K562 (cell line): ENCODE measurements at regions not wholly inside any gene's neighbourhood (a gene's known extent, or its start where the extent isn't known, plus 50 kb on each side); places are given as distances from the start of the nearest gene placed in this dataset.

Experiments
- ATAC-seq: fragments of 200-7000 bp; cut with Tn5 transposase; 3 replicates; pipeline ENCODE4 v1.9.1; 2020; ENCODE audit warnings: moderate library complexity
- BruUV-seq: library from RNA; stranded (reverse); fragments of 400-500 nt; replicated peaks from 2 replicates; lab custom pipeline; 2021; lab: Mats Ljungman, UMichigan
- CTCF ChIA-PET: fragments of 300-600 bp; formaldehyde crosslinking; extraction: SDS; loops from one replicate; lab custom pipeline; 2021; ENCODE audit warnings: low intra/inter-chr PET ratio; lab: Yijun Ruan, JAX
- POLR2A ChIA-PET: fragments of 300-600, 350-650 bp; sonication (Branson Sonifier 250); formaldehyde crosslinking; extraction: SDS; loops from one replicate; lab custom pipeline; 2021; ENCODE audit warnings: antibody characterized with exemption, inconsistent platforms; lab: Yijun Ruan, JAX
- DNase-seq, 4 experiments: peaks; one replicate each; pipeline versions ENCODE4 v3.0.0 to v3.0.0-alpha.2; 2011 to 2018; ENCODE audit warnings: low spot score in 3 of 4, mixed read lengths in 3 of 4; ENCODE audit errors: extremely low read depth in 1 of 4
- FAIRE-seq: peaks from 2 replicates; lab custom pipeline; 2011; peaks lifted over from hg19 to GRCh38; lab: Jason Lieb, UNC
- H2AFZ ChIP-seq: 2 replicates; pipeline ENCODE4 v1.6.0; 2011; ENCODE audit warnings: low read depth, low read length, control low read depth, inconsistent platforms
- H3K27ac ChIP-seq: fragments of 200-600 bp; 3 replicates; pipeline ENCODE4 v1.8.0; 2011; ENCODE audit warnings: low read depth, mild to moderate bottlenecking, control low read depth, inconsistent platforms, low read length, moderate library complexity, mixed read lengths; ENCODE audit errors: extremely low read depth
- H3K27me3 ChIP-seq, 2 experiments: fragments of 300-600 bp in 1 of 2; 2 replicates in 1 of 2; 3 replicates in 1 of 2; pipeline versions ENCODE4 v1.6.0 to v1.8.0; 2011; ENCODE audit warnings: inconsistent platforms in 2 of 2, low read length in 2 of 2, mild to moderate bottlenecking in 1 of 2, mixed read lengths in 1 of 2, moderate library complexity in 1 of 2; ENCODE audit not compliant: control insufficient read depth in 2 of 2, insufficient read depth in 2 of 2
- H3K36me3 ChIP-seq: fragments of 300-600 bp; 3 replicates; pipeline ENCODE4 v1.8.0; 2011; ENCODE audit warnings: mild to moderate bottlenecking, low read length, inconsistent platforms; ENCODE audit not compliant: control insufficient read depth, insufficient read depth
- H3K4me1 ChIP-seq, 2 experiments: fragments of 200-600 bp in 1 of 2; replicated peaks in 1 of 2; 2 replicates in 1 of 2; 3 replicates in 1 of 2; pipeline versions ENCODE4 v1.5.1 to v1.8.0; 2011; ENCODE audit warnings: inconsistent platforms in 2 of 2, low read length in 2 of 2, mild to moderate bottlenecking in 1 of 2, mixed read lengths in 1 of 2, moderate library complexity in 1 of 2; ENCODE audit not compliant: control insufficient read depth in 2 of 2, insufficient read depth in 2 of 2
- H3K4me2 ChIP-seq: 2 replicates; pipeline ENCODE4 v1.6.1; 2011; ENCODE audit warnings: low read length, control low read depth, inconsistent platforms, mixed read lengths; ENCODE audit not compliant: insufficient read depth
- H3K4me3 ChIP-seq: fragments of 200-600 bp; sonication (generic), shearing (Covaris generic); 2 replicates; pipeline ENCODE4 v1.5.1; 2016; ENCODE audit warnings: control low read depth, inconsistent platforms
- H3K79me2 ChIP-seq: fragments of 200-600 bp; 3 replicates; pipeline ENCODE4 v1.8.0; 2011; ENCODE audit warnings: low read length, inconsistent platforms; ENCODE audit not compliant: control insufficient read depth, insufficient read depth
- H3K9ac ChIP-seq, 2 experiments: 2 replicates each; pipeline versions ENCODE4 v1.6.0 to v1.6.1; 2011; ENCODE audit warnings: low read depth in 2 of 2, low read length in 2 of 2, control low read depth in 1 of 2, inconsistent platforms in 1 of 2, mild to moderate bottlenecking in 1 of 2, mixed read lengths in 1 of 2; ENCODE audit not compliant: insufficient read depth in 1 of 2
- H3K9me1 ChIP-seq: one replicate; pipeline ENCODE4 v1.6.0; 2011; ENCODE audit warnings: inconsistent platforms, mild to moderate bottlenecking, low read length, moderate library complexity; ENCODE audit not compliant: control insufficient read depth, insufficient read depth
- H3K9me3 ChIP-seq: replicated peaks from 2 replicates; pipeline ENCODE4 v1.5.1; 2011; ENCODE audit warnings: low read depth, low read length, inconsistent platforms; ENCODE audit not compliant: control insufficient read depth, insufficient read depth
- H4K20me1 ChIP-seq: replicated peaks from 2 replicates; pipeline ENCODE4 v1.6.1; 2011; ENCODE audit warnings: low read length, inconsistent platforms, mixed read lengths; ENCODE audit not compliant: control insufficient read depth, insufficient read depth
- ATF3 ChIP-seq, 2 experiments: fragments of 450-650 bp in 1 of 2; sonication (generic) in 1 of 2; formaldehyde crosslinking in 1 of 2; IDR thresholded peaks in 1 of 2; conservative IDR thresholded peaks in 1 of 2; 2 replicates each; pipeline versions ENCODE4 v1.6.1 to v1.8.1; 2016 to 2023; ENCODE audit warnings: mild to moderate bottlenecking in 2 of 2, moderate library complexity in 2 of 2, inconsistent platforms in 1 of 2, missing genetic modification reagents in 1 of 2
- CBFA2T3 ChIP-seq: fragments of 450-650 bp; IDR thresholded peaks from 2 replicates; pipeline ENCODE4 v1.6.1; 2017
- CTBP1 ChIP-seq: fragments of 450-650 bp; IDR thresholded peaks from 2 replicates; pipeline ENCODE4 v1.6.1; 2016; ENCODE audit warnings: borderline replicate concordance
- DACH1 ChIP-seq: fragments of 450-650 bp; IDR thresholded peaks from 2 replicates; pipeline ENCODE4 v1.6.1; 2018; ENCODE audit not compliant: partially characterized antibody
- DNMT1 ChIP-seq: fragments of 450-650 bp; IDR thresholded peaks from 2 replicates; pipeline ENCODE4 v1.6.1; 2016; ENCODE audit warnings: antibody characterized with exemption, mild to moderate bottlenecking
- EGR1 ChIP-seq: fragments of 450-650 bp; conservative IDR thresholded peaks from 2 replicates; pipeline ENCODE4 v1.6.1; 2017; ENCODE audit warnings: mild to moderate bottlenecking
- FOXM1 ChIP-seq, 2 experiments: fragments of 450-650 bp in 1 of 2; sonication (generic) in 1 of 2; formaldehyde crosslinking in 1 of 2; IDR thresholded peaks; 2 replicates each; pipeline versions ENCODE4 v1.6.1 to v1.9.0; 2017 to 2022; ENCODE audit warnings: low read depth in 2 of 2, mild to moderate bottlenecking in 2 of 2, missing genetic modification reagents in 1 of 2, moderate library complexity in 1 of 2
- GABPA ChIP-seq: fragments of 200-800 bp; sonication (Bioruptor generic); conservative IDR thresholded peaks from 2 replicates; pipeline ENCODE4 v1.6.1; 2016; ENCODE audit warnings: low read depth, missing genetic modification characterization, missing compliant biosample characterization
- GTF2A2 ChIP-seq: IDR thresholded peaks from 2 replicates; pipeline ENCODE4 v1.6.1; 2016; ENCODE audit warnings: mild to moderate bottlenecking, missing genetic modification characterization, missing compliant biosample characterization
- NCOA2 ChIP-seq, 2 experiments: fragments of 450-650 bp; IDR thresholded peaks; 2 replicates each; pipeline ENCODE4 v1.6.1; 2018; ENCODE audit warnings: mild to moderate bottlenecking in 2 of 2, moderate library complexity in 1 of 2; ENCODE audit not compliant: partially characterized antibody in 2 of 2
- POLR2B ChIP-seq: fragments of 450-650 bp; IDR thresholded peaks from 2 replicates; pipeline ENCODE4 v1.6.1; 2018; ENCODE audit warnings: low read depth; ENCODE audit not compliant: partially characterized antibody
- SFPQ ChIP-seq: fragments of 200-400 bp; formaldehyde crosslinking; IDR thresholded peaks from 2 replicates; pipeline ENCODE4 v1.6.1; 2017; ENCODE audit warnings: mild to moderate bottlenecking, low read depth, low read length, moderate library complexity
- STAT5A ChIP-seq: IDR thresholded peaks from 2 replicates; pipeline ENCODE4 v1.6.1; 2012; ENCODE audit warnings: low read length, inconsistent platforms, borderline replicate concordance
- TEAD2 ChIP-seq: fragments of 450-650 bp; IDR thresholded peaks from 2 replicates; pipeline ENCODE4 v1.6.1; 2016; ENCODE audit warnings: missing genetic modification characterization, control low read depth, missing compliant biosample characterization
- TFAM ChIP-seq: fragments of 250-450 bp; sonication (Bioruptor Pico); conservative IDR thresholded peaks from 2 replicates; pipeline ENCODE4 v1.5.0; 2021; ENCODE audit warnings: mild to moderate bottlenecking, moderate library complexity
- ZNF764 ChIP-seq: fragments of 250-450 bp; sonication (Bioruptor Pico); IDR thresholded peaks from 2 replicates; pipeline ENCODE4 v1.4.0; 2020; ENCODE audit warnings: low read depth, mild to moderate bottlenecking, moderate library complexity
- ZNF778 ChIP-seq: fragments of 450-650 bp; formaldehyde crosslinking; IDR thresholded peaks from 2 replicates; pipeline ENCODE4 v1.4.0; 2020; ENCODE audit warnings: mild to moderate bottlenecking, moderate library complexity
- WGBS: fragments of 100-300 bp; shearing (Covaris generic); methylation state at CpG from one replicate; pipeline ENCODE4 v1.1.6; 2016; ENCODE audit warnings: low coverage, mixed read lengths; ENCODE audit not compliant: insufficient coverage; ENCODE audit errors: missing lambda C conversion rate; 5-methylcytosine and 5-hydroxymethylcytosine counted together
- in situ Hi-C: fragments of 300-500 bp; cut with MboI; formaldehyde crosslinking; loops from 4 replicates; pipeline ENCODE4 v1.15.0; 2018; ENCODE audit warnings: inconsistent platforms, mixed read lengths
- intact Hi-C: fragments of 100-400 bp; cut with micrococcal nuclease; formaldehyde crosslinking; loops from 2 replicates; pipeline ENCODE4 v1.14.2; 2022

GRCh38 chr10:78957471-78958039, 111.2 kb upstream of the ZMIZ1 start (continued):
- TF ChIP-seq SFPQ, result no peak
- no peak for TF ChIP-seq POLR2B

GRCh38 chr10:78959217-78959923, 109.4 kb upstream of the ZMIZ1 start:
- CTCF ChIA-PET, result interaction anchor here (0.6 kb wide), 1 partner anchor 238 kb away, joined by 3 read pairs; no protein-coding TSS in a partner anchor
- TF ChIP-seq ATF3 (IDR thresholded peaks at IDR 0.05) (peak; percentile 47; the same call in 1 of the 2 replicates), ATF3 (CRISPR knock-in tag; conservative IDR thresholded peaks at IDR 0.05) (no peak), GABPA (tag) (no peak), EGR1 (0 out of 2 replicates have a peak, but pooled peaks have one; percentile 24), NCOA2 (IDR thresholded peaks at IDR 0.05; ENCODE audit: partially characterized antibody in 2 of 2) (no peak), DACH1 (no peak), CBFA2T3 (peak; percentile 78), GTF2A2 (tag) (no peak), FOXM1 (IDR thresholded peaks at IDR 0.05; ENCODE audit: low read depth) (peak; percentile 37; the same call in 1 of the 2 replicates), FOXM1 (CRISPR knock-in tag; IDR thresholded peaks at IDR 0.05; ENCODE audit: low read depth) (no peak), ZNF764 (CRISPR knock-in tag) (no peak), ZNF778 (CRISPR knock-in tag) (no peak), STAT5A (peak; percentile 33; the same call in 1 of the 2 replicates), DNMT1 (no peak), CTBP1 (peak; percentile 80; the same call in 1 of the 2 replicates), TEAD2 (tag) (no peak), TFAM (CRISPR knock-in tag) (no peak)

More at GRCh38 chr10:78959217-78959923, 109.4 kb upstream of the ZMIZ1 start:
- FAIRE-seq (peak; percentile 32), ATAC-seq (peak; percentile 72), DNase-seq (peak; percentile 63 to 75 (median 69))
- no peaks in the 10 kb centered on the region for H3K9me3 ChIP-seq
- H2AFZ ChIP-seq, result no peak overlapping the region
- intact Hi-C loops (no loop called here), in situ Hi-C loops (no loop called here)
- no peaks in the 10 kb centered on the region for H3K9me1 ChIP-seq
- H3K4me2 ChIP-seq, result no peak overlapping the region
- 11% methylated on average over 10 of the region's 10 CpGs for WGBS
- H3K4me1 ChIP-seq, result peaks cover 8% of the 10 kb centered on the region in 2 experiments; a peak in 4 of 5 replicates
- no TSS peak for BruUV-seq
- no peaks in the 10 kb centered on the region; the same call in 1 of the 2 replicates for H4K20me1 ChIP-seq
- no peaks in the 10 kb centered on the region for H3K79me2 ChIP-seq
- POLR2A ChIA-PET, result interaction anchor here (0.6 to 1.7 kb wide), 3 partner anchors 10 to 96 kb away, joined by 3 to 5 read pairs (median 3); no protein-coding TSS in a partner anchor
- H3K9ac ChIP-seq, result no peak overlapping the region
- no peak overlapping the region for H3K27ac ChIP-seq
- no peaks in the 10 kb centered on the region for H3K36me3 ChIP-seq
- H3K4me3 ChIP-seq, result no peak overlapping the region
- peaks cover 34 to 68% of the 10 kb centered on the region in 2 experiments for H3K27me3 ChIP-seq
